Cardiac muscle cell (in vitro differentiated cells and primary cell): ENCODE measurements at regions not wholly inside any gene's neighbourhood (a gene's known extent, or its start where the extent isn't known, plus 50 kb on each side); places are given as distances from the start of the nearest gene placed in this dataset.
A peak's percentile ranks its signal among the peaks of the same experiment; 100 is the strongest.

ENCODE experiments used
- DNase-seq, 2 donors: peaks; one replicate each; pipeline versions ENCODE4 v3.0.0 to v3.0.0-alpha.2; 2010 to 2017; ENCODE audit warnings: low read depth in 1 of 2, low spot score in 1 of 2
- H3K27ac ChIP-seq: fragments of 200-600 bp; sonication (generic); 2 replicates; pipeline ENCODE4 v1.5.1; 2016
- H3K27me3 ChIP-seq: fragments of 200-600 bp; sonication (generic); 2 replicates; pipeline ENCODE4 v1.6.0; 2016; ENCODE audit warnings: control low read depth
- H3K36me3 ChIP-seq: fragments of 200-600 bp; sonication (generic); 2 replicates; pipeline ENCODE4 v1.5.1; 2016; ENCODE audit warnings: control low read depth
- H3K4me1 ChIP-seq: fragments of 200-600 bp; sonication (generic); 2 replicates; pipeline ENCODE4 v1.8.1; 2017; ENCODE audit warnings: low read depth, mild to moderate bottlenecking, mixed run types
- H3K4me3 ChIP-seq: fragments of 200-600 bp; sonication (generic); 2 replicates; pipeline ENCODE4 v1.5.1; 2016; ENCODE audit warnings: mild to moderate bottlenecking
- H3K9me3 ChIP-seq: fragments of 200-600 bp; sonication (generic); 2 replicates; pipeline ENCODE4 v1.5.1; 2017; ENCODE audit warnings: low read depth, mild to moderate bottlenecking, control low read depth
- TF ChIP-seq, protein P1 (sequence below): IDR thresholded peaks from 2 replicates; pipeline ENCODE4 v1.5.1; 2012; ENCODE audit warnings: low read depth, mild to moderate bottlenecking, low read length

DNA sequence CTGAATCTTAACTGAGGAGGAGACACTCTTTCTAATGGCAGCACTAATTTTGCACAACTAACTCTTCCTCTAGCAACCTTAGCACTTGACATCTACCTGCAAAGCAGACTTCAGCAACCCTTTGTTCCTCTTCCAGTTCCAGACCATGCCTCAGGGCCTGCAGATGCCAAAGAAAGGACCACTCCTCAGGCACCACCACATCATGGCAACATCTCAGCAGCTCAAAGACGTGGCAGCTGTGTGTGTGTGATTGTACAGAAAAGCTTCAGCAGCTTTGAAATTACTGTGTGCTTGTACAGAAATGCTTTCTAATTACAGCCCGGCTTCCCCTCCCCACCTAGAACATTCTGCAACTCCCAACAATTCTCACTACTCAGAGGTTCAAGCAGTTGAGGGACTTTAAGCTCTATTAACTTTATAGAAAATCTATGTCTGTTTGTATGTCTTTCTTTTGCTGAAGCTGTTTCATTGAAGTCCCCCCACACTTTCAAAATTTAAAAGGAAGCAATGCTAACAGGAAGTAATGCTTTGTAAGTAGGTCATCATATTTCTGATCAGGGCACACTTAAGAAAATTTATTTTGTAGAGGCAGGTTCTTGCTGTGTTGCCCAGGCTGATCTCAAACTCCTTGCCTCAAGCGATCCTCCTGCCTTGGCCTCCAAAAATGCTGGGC is 115.2 kb downstream of the CD47 start:
- no peaks in the 10 kb centered on the region for H3K9me3 ChIP-seq
- H3K36me3 ChIP-seq, result no peaks in the 10 kb centered on the region
- H3K4me3 ChIP-seq, result no peak overlapping the region
- DNase-seq, result no peak
- no peaks in the 10 kb centered on the region for H3K4me1 ChIP-seq
- no peak overlapping the region for H3K27ac ChIP-seq
- H3K27me3 ChIP-seq, result no peaks in the 10 kb centered on the region
- TF ChIP-seq, protein P1, sequence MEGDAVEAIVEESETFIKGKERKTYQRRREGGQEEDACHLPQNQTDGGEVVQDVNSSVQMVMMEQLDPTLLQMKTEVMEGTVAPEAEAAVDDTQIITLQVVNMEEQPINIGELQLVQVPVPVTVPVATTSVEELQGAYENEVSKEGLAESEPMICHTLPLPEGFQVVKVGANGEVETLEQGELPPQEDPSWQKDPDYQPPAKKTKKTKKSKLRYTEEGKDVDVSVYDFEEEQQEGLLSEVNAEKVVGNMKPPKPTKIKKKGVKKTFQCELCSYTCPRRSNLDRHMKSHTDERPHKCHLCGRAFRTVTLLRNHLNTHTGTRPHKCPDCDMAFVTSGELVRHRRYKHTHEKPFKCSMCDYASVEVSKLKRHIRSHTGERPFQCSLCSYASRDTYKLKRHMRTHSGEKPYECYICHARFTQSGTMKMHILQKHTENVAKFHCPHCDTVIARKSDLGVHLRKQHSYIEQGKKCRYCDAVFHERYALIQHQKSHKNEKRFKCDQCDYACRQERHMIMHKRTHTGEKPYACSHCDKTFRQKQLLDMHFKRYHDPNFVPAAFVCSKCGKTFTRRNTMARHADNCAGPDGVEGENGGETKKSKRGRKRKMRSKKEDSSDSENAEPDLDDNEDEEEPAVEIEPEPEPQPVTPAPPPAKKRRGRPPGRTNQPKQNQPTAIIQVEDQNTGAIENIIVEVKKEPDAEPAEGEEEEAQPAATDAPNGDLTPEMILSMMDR, result no peak

DNA sequence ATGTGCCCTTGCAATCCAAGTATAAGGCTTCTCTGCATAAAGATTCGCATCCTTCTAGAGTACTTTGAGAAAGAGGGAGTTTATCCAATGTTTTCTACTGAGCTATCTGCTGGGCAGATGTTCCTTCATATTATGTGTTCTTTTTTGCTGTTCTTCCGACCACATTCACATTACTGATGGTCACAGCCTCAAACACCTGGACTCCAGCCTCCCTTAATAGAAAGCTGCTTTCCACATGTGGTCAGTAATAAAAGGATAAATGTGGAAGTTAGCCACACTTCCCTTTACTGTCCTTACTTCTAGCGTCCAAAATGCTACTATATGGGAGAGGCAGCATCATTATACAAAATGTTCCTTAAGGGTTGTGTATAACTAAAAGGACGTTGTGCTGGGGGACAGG is 116.9 kb downstream of the CD47 start:
- H3K27ac ChIP-seq, result no peak overlapping the region
- H3K36me3 ChIP-seq, result no peaks in the 10 kb centered on the region
- TF ChIP-seq, protein P1, result no peak

DNA sequence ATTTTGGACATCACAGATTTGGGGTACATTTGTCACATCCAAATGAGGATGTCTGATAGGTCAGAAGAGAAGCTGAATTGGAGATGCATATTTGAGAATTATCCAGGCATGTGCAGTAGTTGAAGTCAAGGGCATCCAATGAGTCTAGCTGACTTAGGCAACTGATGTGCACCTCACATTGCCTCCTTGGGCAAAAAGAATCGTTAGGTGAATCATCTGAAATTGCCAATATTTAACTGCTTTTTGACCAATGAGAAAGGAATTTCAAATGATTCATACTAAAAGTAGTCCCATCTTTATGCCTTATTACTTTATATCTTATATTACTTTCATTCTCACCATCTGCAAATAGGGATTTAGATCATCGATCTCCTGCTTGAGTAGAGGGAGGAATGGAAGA is 117.7 kb downstream of the CD47 start:
- Histone ChIP-seq H3K27ac (no peak overlapping the region), H3K27me3 (no peaks in the 10 kb centered on the region), H3K4me1 (no peaks in the 10 kb centered on the region), H3K36me3 (no peaks in the 10 kb centered on the region), H3K4me3 (no peak overlapping the region), H3K9me3 (no peaks in the 10 kb centered on the region)
- DNase-seq, result no peak
- TF ChIP-seq, protein P1, result no peak

More for the DNA sequence above, 116.9 kb downstream of the CD47 start:
- Histone ChIP-seq H3K4me1 (no peaks in the 10 kb centered on the region), H3K27me3 (no peaks in the 10 kb centered on the region), H3K4me3 (no peak overlapping the region), H3K9me3 (no peaks in the 10 kb centered on the region)
- DNase-seq, result no peak

DNA sequence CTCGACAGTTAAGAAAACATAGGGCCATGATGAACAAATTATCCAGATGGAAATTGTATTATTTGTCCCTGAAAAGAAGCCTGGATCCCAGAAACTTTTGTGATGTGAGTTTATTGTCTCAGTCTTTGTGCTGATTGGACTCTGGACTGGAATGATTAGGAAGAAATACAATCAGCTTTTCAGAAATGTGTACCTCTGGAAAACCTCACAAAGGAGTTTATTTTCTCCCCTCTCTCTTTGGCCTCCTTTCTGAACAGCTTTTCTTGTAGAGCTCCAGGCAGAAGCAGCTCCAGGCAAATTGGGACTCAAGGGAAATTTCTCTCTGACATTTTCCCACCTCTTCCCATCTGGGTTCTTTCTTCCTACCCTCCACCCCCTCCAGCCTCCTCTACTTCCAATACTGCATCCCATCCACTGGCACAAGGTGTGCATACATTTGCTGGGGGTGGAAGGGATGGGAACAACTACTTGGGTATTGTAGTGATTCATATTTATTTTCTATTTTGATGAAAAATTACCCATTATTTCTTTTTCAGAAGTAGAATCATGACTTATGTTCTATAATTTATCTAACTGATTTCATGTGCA is 119.7 kb downstream of the CD47 start:
- Histone ChIP-seq H3K4me3 (no peak overlapping the region), H3K27me3 (no peaks in the 10 kb centered on the region), H3K4me1 (no peaks in the 10 kb centered on the region), H3K9me3 (no peaks in the 10 kb centered on the region), H3K27ac (no peak overlapping the region), H3K36me3 (no peaks in the 10 kb centered on the region)
- TF ChIP-seq, protein P1, result no peak
- DNase-seq, result no peak

DNA sequence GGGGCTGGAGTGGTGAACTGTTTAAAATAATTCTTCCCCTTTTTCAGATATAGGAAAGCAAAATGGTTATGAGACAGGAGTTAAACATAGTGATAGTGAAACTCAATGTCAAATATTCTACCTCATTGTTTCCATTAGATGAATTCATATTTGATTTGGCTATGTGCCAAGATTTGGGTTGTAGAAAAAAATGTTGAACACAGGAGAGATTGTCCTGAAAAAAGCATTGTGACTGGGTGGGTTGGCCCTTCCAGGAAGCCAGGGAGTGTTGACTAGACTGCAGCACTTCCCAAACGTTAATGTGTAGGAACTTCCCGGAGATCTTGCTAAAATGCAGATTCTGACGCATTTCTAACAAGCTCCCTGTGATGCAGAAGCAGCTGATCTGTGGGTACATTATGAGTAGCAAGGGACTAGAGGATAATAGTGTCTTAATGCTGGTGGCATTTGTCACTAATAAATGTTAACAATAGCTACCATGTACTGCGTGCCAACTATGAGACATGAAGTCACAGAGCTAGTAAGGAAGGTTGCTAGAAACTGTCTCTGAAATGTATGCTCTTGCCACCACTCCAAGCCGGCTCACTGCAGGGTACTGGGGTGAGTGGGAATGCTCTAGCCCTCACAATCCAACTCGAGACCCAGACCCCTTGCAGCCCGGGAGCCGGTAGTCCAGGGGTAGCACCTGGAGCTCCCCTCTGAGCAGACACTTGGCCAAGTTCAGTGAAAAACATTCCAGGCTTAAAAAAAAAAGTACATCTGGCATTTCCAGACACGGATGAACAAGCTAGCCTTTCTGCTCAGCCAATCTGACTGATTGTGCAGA is 120.6 kb downstream of the CD47 start:
- no peaks in the 10 kb centered on the region for H3K27me3 ChIP-seq
- TF ChIP-seq, protein P1, result no peak
- no peaks in the 10 kb centered on the region for H3K9me3 ChIP-seq
- no peaks in the 10 kb centered on the region for H3K4me1 ChIP-seq
- peak in 1 of 2 donors; percentile 92 for DNase-seq
- no peak overlapping the region for H3K27ac ChIP-seq
- H3K36me3 ChIP-seq, result no peaks in the 10 kb centered on the region
- no peak overlapping the region for H3K4me3 ChIP-seq
